ENCODE measurements at regions not wholly inside any gene's neighbourhood (a gene's known extent, or its start where the extent isn't known, plus 50 kb on each side); places are given as distances from the start of the nearest gene placed in this dataset.

DNA sequence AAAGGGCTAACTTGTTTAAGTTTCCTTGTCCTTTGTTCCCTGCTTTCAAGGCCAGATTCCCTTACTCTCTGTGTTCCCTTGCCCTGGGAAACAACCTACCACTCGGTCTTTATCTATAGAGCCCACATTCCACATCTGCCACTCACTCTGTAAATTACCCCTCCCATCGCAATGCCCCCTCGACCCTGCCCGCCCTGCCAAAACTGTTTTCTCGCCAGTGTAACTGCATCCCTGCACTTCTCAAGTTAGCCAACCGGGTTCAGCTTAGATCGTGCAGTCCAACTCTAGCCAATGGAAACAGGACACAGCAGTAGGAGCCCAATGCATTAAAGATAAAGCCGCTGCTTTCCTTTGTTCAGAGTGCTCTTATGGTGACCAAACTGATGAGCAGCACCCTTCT lies 263.6 kb downstream of the TBL1XR1 start:
- Histone ChIP-seq H3K4me3 (no peak overlapping the region), H3K36me3 (ENCODE audit: low read depth) (no peaks in the 10 kb centered on the region), H4K20me1 (ENCODE audit: insufficient read depth) (no peaks in the 10 kb centered on the region), H3K27ac (no peak overlapping the region), H3K27me3 (replicated peaks; ENCODE audit: insufficient read depth) (0 out of 2 replicates have a peak, but pooled peaks cover 7% of the 10 kb centered on the region), H3K4me1 (ENCODE audit: insufficient read depth) (peaks cover 7% of the 10 kb centered on the region; the same call in 1 of the 2 replicates), H3K9me2 (ENCODE audit: insufficient read depth) (no peaks in the 10 kb centered on the region), H3K9me3 (ENCODE audit: low read depth) (no peaks in the 10 kb centered on the region), H3F3A (ENCODE audit: insufficient read depth) (no peaks in the 10 kb centered on the region; the same call in 1 of the 2 replicates), H3K4me2 (ENCODE audit: unreplicated experiment) (no peak overlapping the region), H3K79me2 (ENCODE audit: insufficient read depth) (no peaks in the 10 kb centered on the region), H3K9ac (no peak overlapping the region), H2AFZ (no peak overlapping the region)
- no peak for DNase-seq
- in situ Hi-C loops (cut with MboI) = no loop called here
- 89 to 90% methylated on average over 5 to 8 of the region's 8 CpGs for WGBS, 2 experiments (ENCODE audit: low coverage in 1 of 2, low lambda C conversion rate in 2 of 2, missing lambda C conversion rate in 2 of 2)
- TF ChIP-seq EZH2phosphoT487 (IDR thresholded peaks at IDR 0.05; ENCODE audit: insufficient read depth, low read depth) (no peak), EZH2 (IDR thresholded peaks at IDR 0.05; ENCODE audit: insufficient read depth, poor library complexity, severe bottlenecking) (no peak)

DNA sequence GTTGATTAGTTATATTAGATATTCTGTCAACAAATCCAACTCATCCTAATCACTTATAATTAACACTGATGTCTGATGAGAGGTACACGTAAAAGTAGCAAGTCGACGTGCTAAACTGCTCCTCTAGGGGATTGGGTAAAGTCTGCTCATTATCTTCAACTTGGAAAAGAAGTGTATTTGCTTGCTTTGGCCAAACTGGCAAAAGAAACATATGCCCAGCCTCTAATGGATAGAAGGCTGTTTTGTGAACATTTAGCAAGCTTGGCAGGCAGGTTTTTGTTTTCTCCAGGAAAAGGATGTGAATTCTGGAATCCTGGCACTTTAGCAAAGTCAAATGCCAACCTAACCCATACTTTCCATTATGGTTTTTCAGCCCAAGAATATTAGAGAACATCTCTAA lies 264.8 kb downstream of the TBL1XR1 start:
- H3F3A ChIP-seq (ENCODE audit: insufficient read depth) = no peaks in the 10 kb centered on the region; the same call in 1 of the 2 replicates
- no peak for TF ChIP-seq EZH2phosphoT487 (IDR thresholded peaks at IDR 0.05; ENCODE audit: insufficient read depth, low read depth)
- no peak for TF ChIP-seq EZH2 (IDR thresholded peaks at IDR 0.05; ENCODE audit: insufficient read depth, poor library complexity, severe bottlenecking)
- no peaks in the 10 kb centered on the region for H3K36me3 ChIP-seq (ENCODE audit: low read depth)
- no peaks in the 10 kb centered on the region for H3K9me3 ChIP-seq (ENCODE audit: low read depth)
- H3K4me3 ChIP-seq = no peak overlapping the region
- 0 out of 2 replicates have a peak, but pooled peaks cover 7% of the 10 kb centered on the region for H3K27me3 ChIP-seq (replicated peaks; ENCODE audit: insufficient read depth)
- H3K79me2 ChIP-seq (ENCODE audit: insufficient read depth) = no peaks in the 10 kb centered on the region
- H3K9me2 ChIP-seq (ENCODE audit: insufficient read depth) = no peaks in the 10 kb centered on the region
- H2AFZ ChIP-seq = no peak overlapping the region
- no peak overlapping the region for H3K9ac ChIP-seq
- in situ Hi-C loops (cut with MboI) = no loop called here
- no peak overlapping the region for H3K27ac ChIP-seq
- H3K4me2 ChIP-seq (ENCODE audit: unreplicated experiment) = no peak overlapping the region
- H4K20me1 ChIP-seq (ENCODE audit: insufficient read depth) = no peaks in the 10 kb centered on the region
- no peak for DNase-seq
- WGBS, 2 experiments (ENCODE audit: low coverage in 1 of 2, low lambda C conversion rate in 2 of 2, missing lambda C conversion rate in 2 of 2) = 7 to 9% methylated on average over 3 of the region's 3 CpGs
- H3K4me1 ChIP-seq (ENCODE audit: insufficient read depth) = peaks cover 5% of the 10 kb centered on the region; the same call in 1 of the 2 replicates

DNA sequence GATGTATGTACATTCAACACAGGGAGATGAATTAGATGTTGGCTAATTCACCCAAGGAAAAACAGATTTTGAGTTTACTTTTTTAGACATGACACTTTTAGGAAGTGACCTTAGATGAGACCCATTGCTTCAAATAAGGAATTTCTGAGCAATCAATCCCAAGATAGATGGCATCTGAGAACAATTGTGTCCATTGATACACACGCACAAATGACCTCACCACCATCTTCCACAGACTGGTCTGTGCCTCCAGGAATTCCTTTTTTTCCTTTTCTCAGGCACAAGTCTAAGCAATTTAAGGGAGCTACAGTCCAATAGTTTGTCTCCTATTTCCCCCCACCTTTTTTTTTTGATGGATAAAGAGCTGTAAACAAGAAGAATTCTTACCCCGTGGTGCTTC lies 265.3 kb downstream of the TBL1XR1 start:
- H3K36me3 ChIP-seq (ENCODE audit: low read depth) = no peaks in the 10 kb centered on the region
- H3F3A ChIP-seq (ENCODE audit: insufficient read depth) = no peaks in the 10 kb centered on the region
- no peak for DNase-seq
- in situ Hi-C loops (cut with MboI) = no loop called here
- H3K27ac ChIP-seq = no peak overlapping the region
- H3K79me2 ChIP-seq (ENCODE audit: insufficient read depth) = no peaks in the 10 kb centered on the region
- WGBS, 2 experiments (ENCODE audit: low coverage in 1 of 2, low lambda C conversion rate in 2 of 2, missing lambda C conversion rate in 2 of 2) = 4 to 5% methylated on average over 2 of the region's 2 CpGs
- 0 out of 2 replicates have a peak, but pooled peaks cover 7% of the 10 kb centered on the region for H3K27me3 ChIP-seq (replicated peaks; ENCODE audit: insufficient read depth)
- H3K9ac ChIP-seq = no peak overlapping the region
- H3K9me2 ChIP-seq (ENCODE audit: insufficient read depth) = no peaks in the 10 kb centered on the region
- H3K9me3 ChIP-seq (ENCODE audit: low read depth) = no peaks in the 10 kb centered on the region
- H3K4me3 ChIP-seq = no peak overlapping the region
- no peaks in the 10 kb centered on the region for H4K20me1 ChIP-seq (ENCODE audit: insufficient read depth)
- H3K4me1 ChIP-seq (ENCODE audit: insufficient read depth) = 0 out of 2 replicates have a peak, but pooled peaks cover under 1% of the 10 kb centered on the region
- no peak for TF ChIP-seq EZH2 (IDR thresholded peaks at IDR 0.05; ENCODE audit: insufficient read depth, poor library complexity, severe bottlenecking)
- TF ChIP-seq EZH2phosphoT487 (IDR thresholded peaks at IDR 0.05; ENCODE audit: insufficient read depth, low read depth) = no peak
- no peak overlapping the region for H2AFZ ChIP-seq
- no peak overlapping the region for H3K4me2 ChIP-seq (ENCODE audit: unreplicated experiment)

DNA sequence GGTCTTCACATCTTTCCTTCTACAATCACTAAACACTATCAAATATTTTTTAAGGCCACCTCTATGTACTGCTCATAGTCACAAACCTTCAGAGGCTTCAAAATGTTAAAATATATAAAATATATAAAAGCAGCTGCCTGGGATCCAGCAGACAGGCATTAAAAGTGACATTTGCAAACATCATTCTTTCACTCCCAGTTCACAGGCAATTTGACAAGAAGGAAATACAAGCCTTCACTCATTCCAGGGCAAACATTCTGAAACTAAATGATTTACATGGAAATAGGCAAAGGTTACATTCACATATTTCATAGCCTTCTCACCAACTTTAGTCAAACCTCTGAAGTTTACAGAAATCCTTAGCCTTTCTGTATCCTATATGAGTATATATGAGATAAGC lies 266.3 kb downstream of the TBL1XR1 start:
- H3K36me3 ChIP-seq (ENCODE audit: low read depth) = no peaks in the 10 kb centered on the region
- H3F3A ChIP-seq (ENCODE audit: insufficient read depth) = no peaks in the 10 kb centered on the region
- TF ChIP-seq EZH2 (IDR thresholded peaks at IDR 0.05; ENCODE audit: insufficient read depth, poor library complexity, severe bottlenecking) (no peak), EZH2phosphoT487 (IDR thresholded peaks at IDR 0.05; ENCODE audit: insufficient read depth, low read depth) (no peak)
- H3K4me2 ChIP-seq (ENCODE audit: unreplicated experiment) = no peak overlapping the region
- H3K27ac ChIP-seq = no peak overlapping the region
- H3K9ac ChIP-seq = no peak overlapping the region
- in situ Hi-C loops (cut with MboI) = no loop called here
- no peaks in the 10 kb centered on the region for H3K9me2 ChIP-seq (ENCODE audit: insufficient read depth)
- H2AFZ ChIP-seq = no peak overlapping the region
- H3K4me1 ChIP-seq (ENCODE audit: insufficient read depth) = no peaks in the 10 kb centered on the region
- H3K9me3 ChIP-seq (ENCODE audit: low read depth) = no peaks in the 10 kb centered on the region
- no peak overlapping the region for H3K4me3 ChIP-seq
- H4K20me1 ChIP-seq (ENCODE audit: insufficient read depth) = no peaks in the 10 kb centered on the region
- no peak for DNase-seq
- H3K27me3 ChIP-seq (replicated peaks; ENCODE audit: insufficient read depth) = 0 out of 2 replicates have a peak, but pooled peaks cover 7% of the 10 kb centered on the region
- no peaks in the 10 kb centered on the region for H3K79me2 ChIP-seq (ENCODE audit: insufficient read depth)

DNA sequence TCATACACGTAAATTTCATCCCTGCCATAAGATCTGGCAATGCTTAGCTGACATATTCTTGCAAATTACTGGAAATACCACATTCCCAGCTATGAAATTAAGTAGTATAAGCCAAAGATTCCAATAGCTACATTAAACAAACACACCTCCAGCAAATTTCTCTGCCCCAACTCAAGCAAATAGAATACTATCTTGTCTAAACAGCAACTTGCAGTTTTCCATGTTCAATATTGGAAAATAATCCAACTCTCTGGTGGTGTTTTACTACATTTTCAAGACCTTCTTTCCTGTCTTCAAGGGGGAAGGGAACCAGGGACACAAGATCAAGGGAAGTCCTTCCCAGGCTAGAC lies 268.7 kb downstream of the TBL1XR1 start:
- Histone ChIP-seq H3K9me2 (ENCODE audit: insufficient read depth) (no peaks in the 10 kb centered on the region), H3K4me3 (no peak overlapping the region), H3K36me3 (ENCODE audit: low read depth) (no peaks in the 10 kb centered on the region), H4K20me1 (ENCODE audit: insufficient read depth) (no peaks in the 10 kb centered on the region), H3K79me2 (ENCODE audit: insufficient read depth) (no peaks in the 10 kb centered on the region), H3K4me2 (ENCODE audit: unreplicated experiment) (no peak overlapping the region), H3K27me3 (replicated peaks; ENCODE audit: insufficient read depth) (0 out of 2 replicates have a peak, but pooled peaks cover 7% of the 10 kb centered on the region), H3F3A (ENCODE audit: insufficient read depth) (no peaks in the 10 kb centered on the region), H3K9me3 (ENCODE audit: low read depth) (no peaks in the 10 kb centered on the region), H2AFZ (no peak overlapping the region), H3K9ac (no peak overlapping the region), H3K4me1 (ENCODE audit: insufficient read depth) (no peaks in the 10 kb centered on the region), H3K27ac (no peak overlapping the region)
- DNase-seq = no peak
- TF ChIP-seq EZH2phosphoT487 (IDR thresholded peaks at IDR 0.05; ENCODE audit: insufficient read depth, low read depth) (no peak), EZH2 (IDR thresholded peaks at IDR 0.05; ENCODE audit: insufficient read depth, poor library complexity, severe bottlenecking) (no peak)
- 18 to 35% methylated on average over 1 of the region's 1 CpG for whole genome bisulfite sequencing, 2 experiments (ENCODE audit: low coverage in 1 of 2, low lambda C conversion rate in 2 of 2, missing lambda C conversion rate in 2 of 2)
- in situ Hi-C loops (cut with MboI) = no loop called here
